Raji (cell line): ENCODE measurements at regions not wholly inside any gene's neighbourhood (a gene's known extent, or its start where the extent isn't known, plus 50 kb on each side); places are given as distances from the start of the nearest gene placed in this dataset.

Experiments used
- POLR2A ChIP-seq: IDR thresholded peaks from 2 replicates; pipeline ENCODE4 v1.6.1; 2011; ENCODE audit warnings: low read depth, low read length, control low read depth; ENCODE audit not compliant: insufficient read depth

DNA sequence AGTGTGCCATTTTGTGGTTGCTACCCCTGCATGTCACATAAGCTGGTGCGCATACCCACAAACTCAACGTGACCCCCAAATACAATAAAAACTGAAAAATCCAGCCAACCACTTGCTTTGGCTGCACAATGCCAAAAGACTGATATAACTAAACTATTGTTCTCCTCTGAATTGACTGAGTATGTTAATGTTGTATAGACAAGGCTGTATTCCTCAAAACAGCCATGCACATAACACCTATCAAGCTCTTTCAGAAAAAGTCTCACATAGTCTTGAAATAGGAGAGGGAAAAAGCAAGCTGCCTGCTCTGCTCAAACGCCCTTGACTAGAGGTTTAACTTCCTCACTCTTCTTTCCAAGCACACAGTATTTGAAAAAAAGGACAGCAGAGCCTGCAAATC is 126.4 kb upstream of the NOCT start:
- no peak for TF ChIP-seq POLR2A

DNA sequence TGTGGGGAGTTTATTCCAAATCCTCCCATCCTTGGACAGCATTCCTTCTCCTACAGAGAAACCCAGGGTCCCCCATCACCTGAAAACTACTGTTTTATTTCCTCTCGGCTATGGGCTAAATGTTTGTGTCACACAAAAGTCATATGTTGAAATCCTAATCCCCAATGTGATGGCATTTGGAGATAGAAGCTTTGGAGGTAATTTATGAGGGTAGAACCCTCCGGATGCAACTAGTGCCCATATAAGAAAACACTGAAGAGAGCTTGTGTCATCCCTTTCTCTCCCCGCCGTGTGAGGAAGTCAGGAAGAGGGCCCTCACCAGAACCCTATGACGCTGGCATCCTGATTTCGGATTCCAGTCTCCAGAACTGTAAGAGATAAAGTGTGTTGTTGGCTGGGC is 127.8 kb upstream of the NOCT start:
- TF ChIP-seq POLR2A = no peak

- TF ChIP-seq POLR2A = no peak
These were observed 128.2 kb upstream of the NOCT start for GRCh38 chr4:138887341-138887740.

DNA sequence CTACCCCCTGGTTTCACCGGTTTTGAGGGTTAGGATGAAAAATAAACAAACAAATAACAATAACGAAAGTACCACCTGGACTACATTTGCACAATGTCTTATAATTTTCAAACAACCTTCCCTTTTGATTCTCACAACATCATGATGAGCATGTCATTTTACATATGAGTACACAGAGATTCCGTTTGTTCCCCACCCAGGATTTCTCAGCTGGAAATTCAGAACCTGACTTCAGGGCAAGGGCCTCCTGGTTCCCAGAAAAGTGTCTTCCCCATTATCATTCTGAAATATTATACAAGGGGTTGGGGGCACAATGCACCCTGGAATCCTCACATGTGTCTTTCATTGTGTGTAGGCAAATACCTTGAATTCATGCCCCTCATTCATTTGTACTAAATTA is 135.8 kb upstream of the NOCT start:
- TF ChIP-seq POLR2A = no peak

DNA sequence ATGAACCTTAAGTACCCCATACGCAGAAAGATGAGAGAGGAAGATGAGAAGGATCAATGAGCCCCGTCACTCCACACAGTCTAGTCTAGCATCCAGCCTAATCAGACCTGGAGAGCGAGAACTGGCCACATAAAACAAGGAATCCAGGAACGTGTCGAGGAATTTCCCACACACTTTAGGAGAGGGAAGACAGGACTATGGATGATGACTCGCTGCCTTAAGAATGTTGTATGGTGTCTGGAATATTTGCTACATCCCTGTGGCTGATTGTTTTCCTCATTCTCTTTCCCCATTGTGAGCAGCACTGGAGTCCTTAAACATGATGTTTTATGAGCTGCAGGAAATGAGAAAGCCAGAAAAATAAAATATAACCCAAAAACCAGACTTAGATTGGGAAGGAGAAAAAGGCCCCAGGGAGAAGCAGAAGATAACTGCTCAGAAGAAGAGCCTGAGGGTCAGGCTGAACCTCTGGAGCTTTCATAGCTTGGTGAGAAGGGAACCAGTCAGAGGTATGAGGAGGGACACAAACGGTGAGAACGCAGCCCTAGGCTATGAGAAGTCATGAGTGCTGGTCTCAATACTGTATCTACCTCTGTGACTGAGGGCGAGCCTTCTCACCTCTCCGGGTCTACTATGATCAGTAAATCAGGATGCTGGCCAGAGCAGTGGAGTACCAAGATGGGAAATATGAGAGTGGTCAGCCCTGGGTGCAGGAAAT is 139.5 kb upstream of the NOCT start:
- no peak for TF ChIP-seq POLR2A

DNA sequence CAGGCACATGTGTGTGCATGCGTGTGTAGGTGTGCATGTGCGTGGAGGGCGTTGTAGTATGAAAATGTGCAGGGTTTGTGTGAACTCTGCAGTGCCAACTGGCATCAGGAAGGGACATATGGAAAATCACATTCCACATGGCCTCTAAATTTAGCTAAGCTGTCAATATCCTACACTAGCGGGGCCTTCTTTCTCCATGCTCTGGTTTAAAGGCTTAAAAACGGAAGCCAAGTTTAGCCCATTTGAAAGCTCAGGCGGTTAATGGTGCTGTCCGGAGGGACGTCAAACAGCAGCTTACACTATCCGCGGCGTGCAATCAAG is 144.1 kb upstream of the NOCT start:
- no peak for TF ChIP-seq POLR2A

- TF ChIP-seq POLR2A = no peak
These were observed 144.6 kb upstream of the NOCT start for GRCh38 chr4:138870737-138871554.

DNA sequence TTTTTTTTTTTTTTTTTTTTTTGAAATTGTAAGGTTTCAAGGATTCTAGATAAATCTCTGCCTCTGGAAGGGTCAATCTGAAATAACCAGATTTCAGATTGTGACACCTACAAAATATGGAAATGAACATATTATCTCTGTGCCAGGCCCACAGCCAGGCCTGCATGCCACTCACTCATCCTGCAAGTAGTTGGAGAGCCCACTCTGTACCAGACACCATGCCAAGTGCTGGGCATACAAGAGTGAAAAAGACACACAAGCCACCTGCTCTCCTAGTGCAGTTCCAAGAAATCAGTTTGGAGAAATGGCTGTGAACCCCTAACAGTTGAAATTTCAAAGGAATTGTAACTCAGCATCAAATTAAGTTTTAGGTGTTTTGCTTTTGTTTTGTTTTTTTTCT is 145.9 kb upstream of the NOCT start:
- no peak for TF ChIP-seq POLR2A

DNA sequence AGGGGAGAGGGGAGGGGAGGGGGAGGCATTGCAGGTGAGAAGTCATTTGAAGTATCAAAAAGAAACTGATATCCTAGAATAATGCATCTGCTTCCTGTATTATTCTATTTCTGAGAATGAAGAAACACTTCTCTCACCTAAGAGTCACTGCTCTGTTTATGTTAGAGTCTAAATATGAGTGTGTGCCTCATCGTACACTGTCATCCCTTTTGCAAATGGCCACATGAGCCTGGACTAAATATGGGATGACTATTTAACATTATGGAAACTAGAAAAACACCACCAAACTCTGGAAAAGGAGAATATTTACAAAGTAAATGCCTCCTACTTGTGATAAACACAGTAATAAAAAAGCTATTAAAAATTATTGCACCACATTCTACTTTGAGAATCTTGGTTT is 146.4 kb upstream of the NOCT start:
- TF ChIP-seq POLR2A = no peak

DNA sequence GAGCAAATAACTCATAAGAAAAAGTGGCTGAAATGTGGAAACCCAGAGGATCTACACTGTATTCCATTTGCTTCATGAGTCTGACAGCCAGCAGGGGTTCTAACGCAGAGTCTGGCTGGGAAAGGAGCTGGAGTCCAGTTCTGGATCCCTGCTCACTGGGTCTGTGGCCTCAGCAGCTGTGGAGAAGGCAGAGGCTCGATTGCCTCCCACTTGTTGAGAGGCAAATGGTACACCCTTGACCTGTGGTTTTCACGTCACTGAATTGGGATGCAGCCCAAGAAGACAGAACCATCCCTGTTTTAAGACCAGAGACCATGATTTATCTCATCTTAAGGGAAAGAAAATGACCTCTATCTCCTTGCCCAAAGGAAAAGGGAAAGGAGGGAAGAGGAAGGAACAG is 147.0 kb upstream of the NOCT start:
- TF ChIP-seq POLR2A = no peak

DNA sequence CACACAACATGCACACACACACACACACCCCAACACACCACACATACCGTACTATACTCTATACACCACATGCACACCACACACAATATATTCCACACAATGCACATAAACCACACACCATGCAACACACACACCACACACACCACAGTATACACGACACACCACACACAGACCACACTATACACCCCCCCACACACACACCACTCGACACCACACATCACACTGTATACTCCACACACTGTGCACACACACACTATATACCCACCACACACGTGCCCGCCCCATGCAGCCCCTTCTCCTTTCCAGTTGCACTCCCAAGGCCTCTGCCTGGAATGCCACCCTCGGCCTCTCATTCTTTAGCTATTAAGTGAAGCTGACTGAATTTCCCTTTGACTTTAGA is 148.2 kb upstream of the NOCT start:
- TF ChIP-seq POLR2A = no peak

DNA sequence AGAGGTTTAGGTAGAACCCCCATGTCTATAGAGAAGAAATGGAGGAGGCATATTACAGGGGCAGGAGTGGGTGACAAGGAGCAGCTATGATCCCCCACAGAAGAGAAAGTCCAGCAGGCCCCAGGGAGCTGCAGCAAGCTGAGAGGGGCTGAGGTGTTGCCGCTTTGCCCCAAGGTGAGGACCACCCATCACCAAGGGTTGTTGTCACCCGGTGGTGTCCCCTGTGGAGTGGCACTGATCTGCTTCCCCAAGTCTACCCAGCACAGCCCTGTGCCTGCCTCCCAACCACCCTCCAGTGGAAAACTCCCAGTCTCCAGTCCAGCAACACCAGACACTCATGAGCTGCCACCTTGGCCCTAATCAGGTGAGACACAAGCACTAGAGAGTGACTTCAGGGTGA is 149.3 kb upstream of the NOCT start:
- no peak for TF ChIP-seq POLR2A

GRCh38 chr4:138865765-138866164 is 149.8 kb upstream of the NOCT start:
- TF ChIP-seq POLR2A = no peak

GRCh38 chr4:138864961-138865720 is 150.4 kb upstream of the NOCT start:
- no peak for TF ChIP-seq POLR2A

- no peak for TF ChIP-seq POLR2A
These were observed 152.4 kb upstream of the NOCT start for GRCh38 chr4:138863160-138863559.

- TF ChIP-seq POLR2A = no peak
These were observed 154.4 kb upstream of the NOCT start for GRCh38 chr4:138861135-138861534.
